HL-60 (cell line): ENCODE measurements at regions not wholly inside any gene's neighbourhood (a gene's known extent, or its start where the extent isn't known, plus 50 kb on each side); places are given as distances from the start of the nearest gene placed in this dataset.

ENCODE experiments used
- POLR2AphosphoS5 ChIP-seq: IDR thresholded peaks from 2 replicates; pipeline ENCODE4 v1.6.1; 2012; ENCODE audit warnings: low read depth
- TF ChIP-seq, protein P1 (sequence below): IDR thresholded peaks from one replicate; pipeline ENCODE4 v1.5.1; 2011; ENCODE audit warnings: low read length, control low read depth, inconsistent platforms; ENCODE audit not compliant: insufficient read depth

- TF ChIP-seq, protein P1, sequence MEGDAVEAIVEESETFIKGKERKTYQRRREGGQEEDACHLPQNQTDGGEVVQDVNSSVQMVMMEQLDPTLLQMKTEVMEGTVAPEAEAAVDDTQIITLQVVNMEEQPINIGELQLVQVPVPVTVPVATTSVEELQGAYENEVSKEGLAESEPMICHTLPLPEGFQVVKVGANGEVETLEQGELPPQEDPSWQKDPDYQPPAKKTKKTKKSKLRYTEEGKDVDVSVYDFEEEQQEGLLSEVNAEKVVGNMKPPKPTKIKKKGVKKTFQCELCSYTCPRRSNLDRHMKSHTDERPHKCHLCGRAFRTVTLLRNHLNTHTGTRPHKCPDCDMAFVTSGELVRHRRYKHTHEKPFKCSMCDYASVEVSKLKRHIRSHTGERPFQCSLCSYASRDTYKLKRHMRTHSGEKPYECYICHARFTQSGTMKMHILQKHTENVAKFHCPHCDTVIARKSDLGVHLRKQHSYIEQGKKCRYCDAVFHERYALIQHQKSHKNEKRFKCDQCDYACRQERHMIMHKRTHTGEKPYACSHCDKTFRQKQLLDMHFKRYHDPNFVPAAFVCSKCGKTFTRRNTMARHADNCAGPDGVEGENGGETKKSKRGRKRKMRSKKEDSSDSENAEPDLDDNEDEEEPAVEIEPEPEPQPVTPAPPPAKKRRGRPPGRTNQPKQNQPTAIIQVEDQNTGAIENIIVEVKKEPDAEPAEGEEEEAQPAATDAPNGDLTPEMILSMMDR: no peak
- no peak for TF ChIP-seq POLR2AphosphoS5
These were observed 1602.7 kb upstream of the SLC39A10 start for GRCh38 chr2:194054313-194054712.
